ENCODE measurements at regions not wholly inside any gene's neighbourhood (a gene's known extent, or its start where the extent isn't known, plus 50 kb on each side); places are given as distances from the start of the nearest gene placed in this dataset.
"Not testable (repeated sequence)": the region's sequence is repeated elsewhere in the genome, so short reads cannot be mapped to it uniquely, and the experiment has no call there.

- DNase-seq (ENCODE audit: low spot score): peak; percentile 68
Observed at GRCh38 chr6:6724539-6725467, 136.3 kb downstream of the LY86 start.

- DNase-seq (ENCODE audit: low spot score): no peak
Observed at GRCh38 chr6:6725468-6726209, 137.1 kb downstream of the LY86 start.

GRCh38 chr6:6728169-6728941 is 139.8 kb downstream of the LY86 start:
- no peak for DNase-seq (ENCODE audit: low spot score)

GRCh38 chr6:6729971-6730370 is 141.5 kb downstream of the LY86 start:
- no peak for DNase-seq (ENCODE audit: low spot score)

- no peak for DNase-seq (ENCODE audit: low spot score)
Observed at GRCh38 chr6:6730831-6731230, 142.3 kb downstream of the LY86 start.

GRCh38 chr6:6734479-6735465 is 146.3 kb downstream of the LY86 start:
- DNase-seq (ENCODE audit: low spot score): no peak

GRCh38 chr6:6736791-6737654 is 148.5 kb downstream of the LY86 start:
- DNase-seq (ENCODE audit: low spot score): peak; percentile 33

- DNase-seq (ENCODE audit: low spot score): no peak
Observed at GRCh38 chr6:6737671-6738070, 149.2 kb downstream of the LY86 start.

GRCh38 chr6:6738108-6738507 is 149.6 kb downstream of the LY86 start:
- no peak for DNase-seq (ENCODE audit: low spot score)

- DNase-seq (ENCODE audit: low spot score): no peak
Observed at GRCh38 chr6:6738922-6739716, 150.6 kb downstream of the LY86 start.

- no peak for DNase-seq (ENCODE audit: low spot score)
Observed at GRCh38 chr6:6740595-6740994, 152.1 kb downstream of the LY86 start.

- DNase-seq (ENCODE audit: low spot score): no peak
Observed at GRCh38 chr6:6741264-6741663, 152.7 kb downstream of the LY86 start.

GRCh38 chr6:6742535-6742934 is 154.0 kb downstream of the LY86 start:
- DNase-seq (ENCODE audit: low spot score): no peak

GRCh38 chr6:6744551-6744950 is 156.0 kb downstream of the LY86 start:
- no peak for DNase-seq (ENCODE audit: low spot score)

- DNase-seq (ENCODE audit: low spot score): not testable (repeated sequence)
Observed at GRCh38 chr6:6745637-6746332, 157.3 kb downstream of the LY86 start.

GRCh38 chr6:6746333-6746969 is 157.9 kb downstream of the LY86 start:
- DNase-seq (ENCODE audit: low spot score): no peak

GRCh38 chr6:6746970-6747338 is 158.4 kb downstream of the LY86 start:
- no peak for DNase-seq (ENCODE audit: low spot score)

GRCh38 chr6:6747371-6747770 is 158.9 kb downstream of the LY86 start:
- DNase-seq (ENCODE audit: low spot score): no peak
